ENCODE measurements at regions not wholly inside any gene's neighbourhood (a gene's known extent, or its start where the extent isn't known, plus 50 kb on each side); places are given as distances from the start of the nearest gene placed in this dataset.
"Not testable (repeated sequence)": the region's sequence is repeated elsewhere in the genome, so short reads cannot be mapped to it uniquely, and the experiment has no call there.

DNA sequence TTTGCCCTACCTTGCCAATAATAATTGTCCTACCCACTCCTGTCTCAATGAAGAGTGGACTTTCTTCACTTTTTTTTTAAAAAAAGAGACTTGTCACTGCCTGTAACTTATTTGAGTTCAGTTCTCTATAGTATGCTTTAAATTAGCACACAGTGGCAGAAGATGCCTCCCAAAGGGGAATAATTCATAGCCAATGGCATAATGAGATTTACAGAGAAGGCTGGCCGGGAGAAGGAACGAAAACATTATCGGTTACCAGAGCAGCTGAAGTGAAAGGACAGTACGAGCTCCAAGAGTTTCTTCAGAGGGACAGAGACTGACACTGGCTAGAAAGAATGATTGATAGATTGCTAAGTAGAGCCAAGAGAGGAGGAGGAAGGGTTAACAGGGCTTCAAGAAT is 356.3 kb downstream of the EMP1 start:
- DNase-seq, result no peak

GRCh38 chr12:13547283-13547682 is 350.8 kb downstream of the EMP1 start:
- no peak for DNase-seq

DNA sequence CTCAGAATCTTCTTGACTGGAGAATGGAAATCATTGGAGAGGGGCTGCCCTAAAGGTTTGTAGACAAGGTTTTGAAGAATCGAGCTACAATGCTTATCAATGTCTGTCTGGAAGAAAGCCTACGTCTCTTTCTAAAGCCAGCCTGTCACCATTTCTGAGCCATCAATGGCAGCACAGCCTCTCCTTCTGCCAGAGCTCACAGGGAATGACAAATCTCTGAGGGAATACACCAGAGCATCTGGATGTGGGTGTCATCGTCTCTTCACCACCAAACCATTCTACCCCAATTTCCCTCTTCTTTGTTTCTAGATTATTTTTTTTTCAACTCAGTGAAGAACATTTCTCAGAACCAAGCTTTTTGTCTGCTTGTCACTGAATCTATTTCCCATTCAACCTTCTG is 349.7 kb downstream of the EMP1 start:
- no peak for DNase-seq

DNA sequence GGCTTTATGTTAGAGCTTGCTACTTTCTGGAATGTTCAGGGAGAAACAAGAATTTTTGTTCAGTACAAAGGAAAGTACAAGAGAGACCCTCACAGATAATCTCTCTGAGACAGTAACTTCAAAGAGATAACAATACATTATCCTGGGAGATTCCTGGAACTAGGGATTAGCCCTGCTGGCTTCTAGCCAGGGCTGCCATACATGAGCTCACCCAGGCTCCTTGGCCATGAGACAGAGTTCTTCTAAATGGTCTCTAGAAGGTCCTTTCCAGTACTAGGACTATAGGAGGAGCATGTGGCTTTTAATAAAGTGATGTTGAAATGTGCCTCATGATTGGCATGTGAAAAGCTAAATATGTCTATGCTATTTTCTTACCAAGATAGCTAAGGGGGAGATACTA is 342.5 kb downstream of the EMP1 start:
- no peak for DNase-seq

- DNase-seq, result no peak
Observed at GRCh38 chr12:13538136-13538535, 341.6 kb downstream of the EMP1 start.

- no peak for DNase-seq
Observed at GRCh38 chr12:13537623-13538022, 341.1 kb downstream of the EMP1 start.

- no peak for DNase-seq
Observed at GRCh38 chr12:13536219-13536910, 339.8 kb downstream of the EMP1 start.

GRCh38 chr12:13534645-13535398 is 338.3 kb downstream of the EMP1 start:
- DNase-seq, result no peak

- no peak for DNase-seq
Observed at GRCh38 chr12:13534242-13534641, 337.7 kb downstream of the EMP1 start.

GRCh38 chr12:13530966-13531365 is 334.4 kb downstream of the EMP1 start:
- DNase-seq, result no peak

GRCh38 chr12:13526185-13526921 is 329.8 kb downstream of the EMP1 start:
- not testable (repeated sequence) for DNase-seq

DNA sequence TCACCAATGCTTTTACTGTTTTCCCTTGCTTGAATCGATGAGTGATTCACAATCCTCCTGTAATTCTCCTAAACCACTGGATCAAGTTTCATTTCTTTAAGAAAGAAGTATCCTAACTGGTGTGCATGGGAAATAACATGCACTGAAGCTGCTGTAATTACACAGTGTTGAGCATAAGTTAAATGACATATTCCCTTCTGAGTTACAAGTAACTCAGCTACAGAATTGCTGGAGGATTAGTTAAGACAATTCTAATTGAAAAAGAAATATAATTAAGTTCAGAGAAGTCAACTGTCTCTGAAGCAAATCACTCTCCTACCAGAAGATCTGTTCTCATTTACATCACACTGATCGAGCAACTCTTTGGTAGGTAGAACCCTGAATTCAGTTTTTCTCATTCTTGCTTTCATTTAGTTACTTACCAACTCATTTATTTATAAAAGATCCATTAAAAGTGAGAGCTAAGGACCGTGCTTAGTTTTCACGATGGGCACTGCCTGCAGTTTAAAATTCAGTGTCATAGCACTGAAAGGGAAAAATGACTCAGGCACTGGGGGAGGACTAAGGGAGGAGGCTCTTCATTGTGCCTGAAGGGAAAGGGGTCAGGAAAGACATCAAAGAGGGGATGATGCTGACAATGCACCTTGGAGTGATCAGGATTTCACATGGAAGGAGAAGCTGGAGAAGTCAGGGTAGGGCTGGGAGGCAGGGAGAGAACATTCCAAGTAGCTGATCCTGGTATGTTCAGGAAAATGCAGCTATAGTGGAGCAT is 327.2 kb downstream of the EMP1 start:
- DNase-seq, result no peak

GRCh38 chr12:13518034-13518433 is 321.5 kb downstream of the EMP1 start:
- not testable (repeated sequence) for DNase-seq

DNA sequence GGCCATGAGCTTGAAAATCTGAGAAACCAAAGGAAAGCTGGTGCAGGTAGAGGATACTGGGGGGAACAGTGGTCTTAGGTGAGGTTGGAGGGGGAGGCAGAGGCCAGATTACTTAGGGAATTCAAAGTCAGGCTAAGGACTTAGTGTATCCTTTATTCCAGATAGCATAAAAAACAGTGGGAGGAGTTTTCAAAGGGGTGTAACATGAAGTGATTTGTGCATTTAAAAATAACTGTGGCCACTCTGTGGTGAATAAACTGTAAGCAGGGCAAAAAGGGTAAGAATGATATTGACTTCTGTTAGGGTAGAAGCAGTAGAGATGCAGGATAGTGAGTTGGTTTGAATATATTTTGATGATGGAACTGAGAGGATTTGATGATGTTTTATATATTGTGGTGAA is 313.2 kb downstream of the EMP1 start:
- DNase-seq, result no peak

DNA sequence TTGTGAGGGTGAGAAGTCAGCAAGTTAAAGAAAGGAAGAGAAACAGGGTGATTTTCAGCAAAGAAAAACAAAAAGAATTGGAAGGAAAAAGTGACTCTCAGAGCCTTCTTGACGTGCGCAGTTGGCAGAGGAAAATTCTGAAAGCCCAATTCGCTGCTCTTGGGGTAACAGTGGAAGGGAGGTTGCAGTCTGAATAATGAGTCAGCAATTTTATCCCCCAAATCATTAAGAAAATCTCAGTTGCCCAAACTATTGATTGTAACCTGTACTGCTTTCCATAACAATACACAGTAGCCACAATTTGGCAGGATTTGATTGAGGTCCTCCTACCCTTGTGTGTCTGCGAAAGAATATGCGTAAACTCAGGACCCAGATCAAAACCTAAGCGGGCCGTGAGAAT is 309.1 kb downstream of the EMP1 start:
- no peak for DNase-seq

GRCh38 chr12:13505224-13505623 is 308.7 kb downstream of the EMP1 start:
- no peak for DNase-seq

DNA sequence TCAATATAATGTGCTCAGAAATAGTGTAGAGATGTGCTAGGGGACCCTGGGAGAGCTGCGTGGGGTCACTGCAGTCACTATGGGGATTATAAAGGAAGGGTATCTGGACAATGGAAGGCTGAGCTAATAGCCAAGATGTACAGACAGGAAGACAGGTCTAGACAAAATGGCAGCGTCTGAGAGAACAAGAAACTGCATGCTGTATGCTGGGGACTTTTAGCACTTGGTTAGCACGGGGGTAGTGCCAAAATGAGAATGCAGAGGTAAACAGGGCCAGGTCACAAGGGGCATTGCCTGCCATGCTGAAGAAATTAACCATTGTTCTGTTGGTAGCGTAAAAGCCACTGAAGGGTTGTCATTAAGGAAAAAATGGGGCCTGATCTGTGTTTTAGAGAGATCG is 308.2 kb downstream of the EMP1 start:
- no peak for DNase-seq

GRCh38 chr12:13504074-13504473 is 307.5 kb downstream of the EMP1 start:
- DNase-seq, result no peak

DNA sequence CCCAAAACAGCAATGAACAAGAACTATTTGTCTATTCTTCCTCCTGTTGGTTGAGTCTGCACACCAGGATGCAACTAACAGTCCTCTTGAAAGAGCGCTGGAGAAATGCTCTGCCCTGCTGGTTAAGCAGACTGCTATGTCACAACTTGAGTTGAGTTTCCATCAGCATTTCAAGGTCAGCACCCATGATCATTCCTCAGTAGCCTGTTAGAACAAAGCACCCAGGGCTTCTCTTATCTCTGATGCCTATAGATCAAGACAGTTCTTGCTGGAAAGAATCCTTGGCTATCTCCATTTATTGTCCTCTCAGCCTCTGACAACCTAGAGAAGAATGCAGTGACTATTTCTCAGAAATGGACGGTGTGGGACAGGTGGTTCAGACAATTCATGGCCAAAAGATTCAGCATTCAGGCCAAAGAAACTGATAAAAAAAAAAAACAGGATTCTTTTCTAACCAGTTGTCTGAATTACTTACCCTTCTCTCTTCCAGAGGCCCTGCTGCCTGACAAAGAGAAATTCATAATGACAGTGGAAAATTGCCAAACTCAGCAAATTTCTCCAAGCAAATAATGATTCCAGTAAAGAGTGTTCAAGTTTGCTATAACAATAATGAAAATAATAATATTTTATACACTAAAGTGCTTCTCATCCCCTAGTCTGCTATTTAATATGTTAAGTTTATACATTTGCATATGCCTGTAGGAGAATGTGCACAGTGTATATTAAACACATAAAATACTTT is 306.7 kb downstream of the EMP1 start:
- no peak for DNase-seq

DNA sequence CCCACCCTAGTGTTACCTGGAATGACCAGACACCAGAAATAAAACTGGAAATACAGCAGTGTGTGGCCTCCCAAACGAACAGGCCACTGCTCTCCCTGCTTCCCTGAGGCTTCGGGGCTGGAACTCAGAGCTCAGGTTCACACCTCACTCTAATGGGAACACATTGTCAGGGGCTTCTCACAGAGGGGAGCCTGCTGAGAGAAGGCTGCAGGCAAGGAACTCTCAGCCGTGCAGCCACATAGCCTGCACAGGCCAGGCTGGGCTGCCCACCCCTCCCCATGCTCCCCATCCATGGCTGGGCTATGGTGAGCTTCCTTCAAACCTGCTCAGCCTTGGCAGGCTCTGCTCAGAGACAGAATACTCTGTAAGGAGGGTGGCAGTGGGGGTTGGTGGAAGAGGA is 302.5 kb downstream of the EMP1 start:
- no peak for DNase-seq

- no peak for DNase-seq
Observed at GRCh38 chr12:13496111-13496510, 299.6 kb downstream of the EMP1 start.

DNA sequence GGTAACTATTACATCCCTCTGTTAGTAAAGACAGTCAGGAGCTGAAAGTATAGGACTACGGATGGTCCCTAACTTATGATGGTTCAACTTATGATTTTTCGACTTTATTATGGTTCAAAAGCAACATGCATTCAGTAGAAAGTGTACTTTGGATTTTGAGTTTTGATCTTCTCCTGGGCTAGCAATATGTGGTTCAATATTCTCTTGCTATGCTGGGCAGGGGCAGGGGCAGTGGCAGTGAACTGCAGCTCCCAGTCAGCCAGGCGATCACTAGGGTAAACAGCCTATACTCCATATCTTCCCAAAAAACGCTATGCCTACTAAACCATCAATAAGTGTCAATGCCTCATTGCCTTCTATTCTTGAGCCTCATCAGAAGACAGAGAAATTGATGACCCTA is 292.7 kb downstream of the EMP1 start:
- DNase-seq, result no peak
